HEK293 (cell line): ENCODE measurements at regions not wholly inside any gene's neighbourhood (a gene's known extent, or its start where the extent isn't known, plus 50 kb on each side); places are given as distances from the start of the nearest gene placed in this dataset.

ENCODE experiments used
- CTCF ChIA-PET: fragments of 350-600 bp; formaldehyde crosslinking; extraction: SDS; loops from one replicate; lab custom pipeline; 2021; ENCODE audit warnings: antibody characterized with exemption; lab: Yijun Ruan, JAX
- POLR2A ChIA-PET: fragments of 300-600 bp; formaldehyde crosslinking; extraction: SDS; loops from one replicate; lab custom pipeline; 2020; ENCODE audit warnings: antibody characterized with exemption, inconsistent platforms; lab: Yijun Ruan, JAX
- H3K27ac ChIP-seq: fragments of 200-500 bp; sonication (Bioruptor generic); 2 replicates; pipeline ENCODE4 v1.5.1; 2014; ENCODE audit warnings: low read depth, low read length, control low read depth, inconsistent platforms; ENCODE audit errors: extremely low read depth
- H3K36me3 ChIP-seq, 2 experiments: fragments of 200-500 bp in 1 of 2; sonication (Bioruptor generic) in 1 of 2; 1 replicate in 1 of 2; 2 replicates in 1 of 2; pipeline ENCODE4 v1.5.1; 2014 to 2017; ENCODE audit warnings: inconsistent platforms in 2 of 2, low read length in 2 of 2; ENCODE audit not compliant: control insufficient read depth in 2 of 2, insufficient read depth in 1 of 2
- H3K4me1 ChIP-seq: fragments of 200-500 bp; sonication (Bioruptor generic); 2 replicates; pipeline ENCODE4 v1.5.1; 2014; ENCODE audit warnings: mild to moderate bottlenecking, low read length, inconsistent platforms; ENCODE audit not compliant: control insufficient read depth, insufficient read depth
- H3K4me3 ChIP-seq: 2 replicates; pipeline ENCODE4 v1.5.1; 2011; ENCODE audit warnings: low read depth, mild to moderate bottlenecking, control low read depth, low read length, moderate library complexity
- H3K9me3 ChIP-seq: fragments of 200-500 bp; sonication (Bioruptor generic); 2 replicates; pipeline ENCODE4 v1.5.1; 2014; ENCODE audit warnings: low read depth, low read length, inconsistent platforms; ENCODE audit not compliant: control insufficient read depth, insufficient read depth
- BCL11B ChIP-seq: fragments of 450-650 bp; formaldehyde crosslinking; IDR thresholded peaks from 2 replicates; pipeline ENCODE4 v1.5.1; 2016; ENCODE audit warnings: low read depth, missing biosample characterization, missing genetic modification characterization
- EGR2 ChIP-seq: fragments of 450-650 bp; formaldehyde crosslinking; IDR thresholded peaks from 2 replicates; pipeline ENCODE4 v1.5.1; 2016; ENCODE audit warnings: low read depth, missing biosample characterization, missing genetic modification characterization
- GLI2 ChIP-seq: fragments of 450-650 bp; formaldehyde crosslinking; IDR thresholded peaks from 2 replicates; pipeline ENCODE4; 2017; ENCODE audit warnings: missing biosample characterization, missing genetic modification characterization, low read depth, borderline replicate concordance
- GLI4 ChIP-seq: fragments of 450-650 bp; formaldehyde crosslinking; IDR thresholded peaks from 2 replicates; pipeline ENCODE4 v1.5.1; 2016; ENCODE audit warnings: missing biosample characterization, missing genetic modification characterization
- HOXC10 ChIP-seq: sonication (generic); formaldehyde crosslinking; IDR thresholded peaks from 2 replicates; pipeline ENCODE4 v1.8.1; 2023; ENCODE audit warnings: mild to moderate bottlenecking, missing genetic modification reagents
- KLF8 ChIP-seq: fragments of 450-650 bp; formaldehyde crosslinking; IDR thresholded peaks from 2 replicates; pipeline ENCODE4 v1.5.1; 2016; ENCODE audit warnings: missing biosample characterization, missing genetic modification characterization
- KLF9 ChIP-seq: fragments of 450-650 bp; formaldehyde crosslinking; IDR thresholded peaks from 2 replicates; pipeline ENCODE4 v1.5.1; 2016; ENCODE audit warnings: missing biosample characterization, missing genetic modification characterization, low read depth
- PBX3 ChIP-seq: sonication (generic); formaldehyde crosslinking; IDR thresholded peaks from 2 replicates; pipeline ENCODE4 v1.8.1; 2022; ENCODE audit warnings: mild to moderate bottlenecking, moderate library complexity, missing genetic modification reagents
- ZBTB1 ChIP-seq: fragments of 450-650 bp; formaldehyde crosslinking; IDR thresholded peaks from 2 replicates; pipeline ENCODE4 v1.5.1; 2016; ENCODE audit warnings: missing biosample characterization, missing genetic modification characterization
- ZFP69B ChIP-seq: fragments of 450-650 bp; formaldehyde crosslinking; IDR thresholded peaks from 2 replicates; pipeline ENCODE4 v1.5.1; 2016; ENCODE audit warnings: missing biosample characterization, missing genetic modification characterization
- ZNF169 ChIP-seq: fragments of 450-650 bp; formaldehyde crosslinking; IDR thresholded peaks from 2 replicates; pipeline ENCODE4 v1.5.1; 2016; ENCODE audit warnings: missing biosample characterization, missing genetic modification characterization
- ZNF202 ChIP-seq: fragments of 450-650 bp; formaldehyde crosslinking; IDR thresholded peaks from 2 replicates; pipeline ENCODE4 v1.5.1; 2016; ENCODE audit warnings: missing biosample characterization, missing genetic modification characterization, borderline replicate concordance
- ZNF23 ChIP-seq: fragments of 450-650 bp; formaldehyde crosslinking; IDR thresholded peaks from 2 replicates; pipeline ENCODE4 v1.5.1; 2016; ENCODE audit warnings: missing biosample characterization, missing genetic modification characterization, borderline replicate concordance
- ZNF24 ChIP-seq: fragments of 450-650 bp; formaldehyde crosslinking; IDR thresholded peaks from 2 replicates; pipeline ENCODE4 v1.5.1; 2016; ENCODE audit warnings: missing biosample characterization, missing genetic modification characterization
- ZNF26 ChIP-seq: fragments of 450-650 bp; formaldehyde crosslinking; IDR thresholded peaks from 2 replicates; pipeline ENCODE4 v1.5.1; 2016; ENCODE audit warnings: missing biosample characterization, missing genetic modification characterization
- ZNF341 ChIP-seq: fragments of 450-650 bp; formaldehyde crosslinking; IDR thresholded peaks from 2 replicates; pipeline ENCODE4; 2016; ENCODE audit warnings: low read depth, missing biosample characterization, missing genetic modification characterization
- ZNF366 ChIP-seq: fragments of 450-650 bp; formaldehyde crosslinking; conservative IDR thresholded peaks from 2 replicates; pipeline ENCODE4 v1.5.1; 2016; ENCODE audit warnings: missing biosample characterization, missing genetic modification characterization
- ZNF426 ChIP-seq: fragments of 450-650 bp; formaldehyde crosslinking; IDR thresholded peaks from 2 replicates; pipeline ENCODE4 v1.5.1; 2017; ENCODE audit warnings: missing biosample characterization, missing genetic modification characterization, mild to moderate bottlenecking, inconsistent platforms, moderate library complexity
- ZNF449 ChIP-seq: fragments of 450-650 bp; formaldehyde crosslinking; IDR thresholded peaks from 2 replicates; pipeline ENCODE4 v1.5.1; 2017; ENCODE audit warnings: missing biosample characterization, mild to moderate bottlenecking, missing genetic modification characterization, moderate library complexity
- ZNF48 ChIP-seq: fragments of 450-650 bp; formaldehyde crosslinking; IDR thresholded peaks from 2 replicates; pipeline ENCODE4 v1.5.1; 2016; ENCODE audit warnings: missing biosample characterization, missing genetic modification characterization
- ZNF510 ChIP-seq: fragments of 450-650 bp; formaldehyde crosslinking; IDR thresholded peaks from 2 replicates; pipeline ENCODE4 v1.5.1; 2018; ENCODE audit warnings: mild to moderate bottlenecking, missing genetic modification characterization, missing biosample characterization; ENCODE audit not compliant: insufficient replicate concordance
- ZNF548 ChIP-seq: fragments of 450-650 bp; formaldehyde crosslinking; IDR thresholded peaks from 2 replicates; pipeline ENCODE4 v1.5.1; 2016; ENCODE audit warnings: missing biosample characterization, missing genetic modification characterization
- ZNF555 ChIP-seq: fragments of 450-650 bp; formaldehyde crosslinking; conservative IDR thresholded peaks from 2 replicates; pipeline ENCODE4 v1.5.1; 2017; ENCODE audit warnings: missing biosample characterization, mild to moderate bottlenecking, missing genetic modification characterization, inconsistent platforms
- ZNF571 ChIP-seq: fragments of 450-650 bp; formaldehyde crosslinking; IDR thresholded peaks from 2 replicates; pipeline ENCODE4 v1.5.0; 2017; ENCODE audit warnings: missing biosample characterization, missing genetic modification characterization
- ZNF621 ChIP-seq: fragments of 450-650 bp; formaldehyde crosslinking; IDR thresholded peaks from 2 replicates; pipeline ENCODE4 v1.5.1; 2017; ENCODE audit warnings: missing biosample characterization, missing genetic modification characterization
- ZNF629 ChIP-seq: fragments of 450-650 bp; formaldehyde crosslinking; IDR thresholded peaks from 2 replicates; pipeline ENCODE4 v1.5.1; 2017; ENCODE audit warnings: missing biosample characterization, missing genetic modification characterization
- ZNF791 ChIP-seq: fragments of 450-650 bp; formaldehyde crosslinking; IDR thresholded peaks from 2 replicates; pipeline ENCODE4 v1.5.1; 2016; ENCODE audit warnings: missing biosample characterization, missing genetic modification characterization
- ZSCAN23 ChIP-seq: fragments of 450-650 bp; formaldehyde crosslinking; IDR thresholded peaks from 2 replicates; pipeline ENCODE4 v1.5.1; 2016; ENCODE audit warnings: missing biosample characterization, missing genetic modification characterization
- ZSCAN4 ChIP-seq: fragments of 450-650 bp; formaldehyde crosslinking; IDR thresholded peaks from 2 replicates; pipeline ENCODE4 v1.5.1; 2017; ENCODE audit warnings: missing biosample characterization, missing genetic modification characterization

- CTCF ChIA-PET, result no interaction called here
- TF ChIP-seq ZNF341 (tag by site-specific recombination), result no peak
- TF ChIP-seq HOXC10, result no peak
- TF ChIP-seq ZBTB1 (tag by site-specific recombination), result no peak
- TF ChIP-seq ZNF791, result no peak
- no peak for TF ChIP-seq ZNF26 (tag by site-specific recombination)
- no peak for TF ChIP-seq ZNF510 (tag by site-specific recombination)
- TF ChIP-seq ZSCAN4 (tag by site-specific recombination), result no peak
- no peak for TF ChIP-seq ZNF621
- no peak for TF ChIP-seq EGR2 (tag by site-specific recombination)
- Histone ChIP-seq H3K4me1 (no peaks in the 10 kb centered on the region), H3K9me3 (no peaks in the 10 kb centered on the region), H3K27ac (no peak overlapping the region), H3K4me3 (no peak overlapping the region), H3K36me3 (no peaks in the 10 kb centered on the region)
- POLR2A ChIA-PET, result no interaction called here
Measured at GRCh38 chr5:168064457-168064856, 227.0 kb upstream of the WWC1 start.

GRCh38 chr5:168064933-168065622 is 226.4 kb upstream of the WWC1 start:
- TF ChIP-seq BCL11B (no peak), ZNF548 (tag by site-specific recombination) (no peak), ZNF449 (tag by site-specific recombination) (no peak), KLF9 (tag by site-specific recombination) (no peak), ZNF202 (no peak), GLI2 (tag by site-specific recombination) (no peak), ZFP69B (no peak), ZNF426 (tag by site-specific recombination) (no peak), GLI4 (tag by site-specific recombination) (no peak), KLF8 (tag by site-specific recombination) (no peak), ZNF571 (tag by site-specific recombination) (no peak), ZNF555 (no peak), ZNF48 (tag by site-specific recombination) (no peak), ZNF366 (no peak), PBX3 (CRISPR knock-in tag) (no peak), ZNF24 (no peak), ZNF169 (tag by site-specific recombination) (no peak), ZNF23 (tag by site-specific recombination) (no peak), ZSCAN23 (tag by site-specific recombination) (no peak), ZNF629 (no peak)
- Histone ChIP-seq H3K4me1 (no peaks in the 10 kb centered on the region), H3K27ac (no peak overlapping the region), H3K4me3 (no peak overlapping the region), H3K9me3 (no peaks in the 10 kb centered on the region), H3K36me3 (no peaks in the 10 kb centered on the region)
- POLR2A ChIA-PET, result no interaction called here
- CTCF ChIA-PET, result no interaction called here
